ENCODE measurements at regions not wholly inside any gene's neighbourhood (a gene's known extent, or its start where the extent isn't known, plus 50 kb on each side); places are given as distances from the start of the nearest gene placed in this dataset.
"Not testable (repeated sequence)": the region's sequence is repeated elsewhere in the genome, so short reads cannot be mapped to it uniquely, and the experiment has no call there.

- DNase-seq (ENCODE audit: low spot score): no peak
Observed at GRCh38 chr13:76289558-76289957, 596.6 kb downstream of the KCTD12 start.

GRCh38 chr13:76286178-76286577 is 600.0 kb downstream of the KCTD12 start:
- no peak for DNase-seq (ENCODE audit: low spot score)

GRCh38 chr13:76285463-76285862 is 600.7 kb downstream of the KCTD12 start:
- DNase-seq (ENCODE audit: low spot score): no peak

- DNase-seq (ENCODE audit: low spot score): not testable (repeated sequence)
Observed at GRCh38 chr13:76279766-76280165, 606.4 kb downstream of the KCTD12 start.

DNA sequence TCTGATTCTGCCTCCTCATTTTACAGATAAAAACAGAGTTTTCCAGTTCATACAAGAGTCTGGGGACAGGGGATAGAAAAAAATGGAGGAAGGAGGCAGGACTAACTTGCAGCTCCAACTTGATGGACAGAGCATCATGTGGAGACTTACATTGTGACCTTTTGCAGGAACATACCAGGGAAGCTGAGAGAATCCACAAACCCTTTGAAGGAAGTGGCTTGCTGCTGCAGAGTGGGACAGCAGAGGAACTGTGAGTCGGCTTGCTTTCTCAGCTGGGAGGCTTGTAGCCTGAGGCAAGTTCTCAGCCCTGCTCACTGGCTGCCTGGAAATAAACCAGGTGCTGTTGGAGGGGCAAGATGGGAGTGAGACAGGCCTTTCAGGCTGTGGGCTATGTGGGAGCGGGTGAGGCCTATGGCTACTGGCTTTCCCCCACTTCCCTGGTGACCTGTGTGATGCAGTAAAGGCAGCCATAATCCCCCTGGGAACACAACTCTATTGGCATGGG is 614.4 kb downstream of the KCTD12 start:
- no peak for DNase-seq (ENCODE audit: low spot score)

DNA sequence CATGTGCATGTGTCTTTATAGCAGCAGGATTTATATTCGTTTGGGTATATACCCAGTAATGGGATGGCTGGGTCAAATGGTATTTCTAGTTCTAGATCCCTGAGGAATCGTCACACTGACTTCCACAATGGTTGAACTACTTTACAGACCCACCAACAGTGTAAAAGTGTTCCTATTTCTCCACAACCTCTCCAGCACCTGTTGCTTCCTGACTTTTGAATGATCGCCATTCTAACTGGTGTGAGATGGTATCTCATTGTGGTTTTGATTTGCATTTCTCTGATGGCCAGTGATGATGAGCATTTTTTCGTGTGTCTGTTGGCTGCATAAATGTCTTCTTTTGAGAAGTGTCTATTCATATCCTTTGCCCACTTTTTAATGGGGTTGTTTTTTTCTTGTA is 617.9 kb downstream of the KCTD12 start:
- DNase-seq (ENCODE audit: low spot score): not testable (repeated sequence)

- DNase-seq (ENCODE audit: low spot score): no peak
Observed at GRCh38 chr13:76267216-76267615, 619.0 kb downstream of the KCTD12 start.

DNA sequence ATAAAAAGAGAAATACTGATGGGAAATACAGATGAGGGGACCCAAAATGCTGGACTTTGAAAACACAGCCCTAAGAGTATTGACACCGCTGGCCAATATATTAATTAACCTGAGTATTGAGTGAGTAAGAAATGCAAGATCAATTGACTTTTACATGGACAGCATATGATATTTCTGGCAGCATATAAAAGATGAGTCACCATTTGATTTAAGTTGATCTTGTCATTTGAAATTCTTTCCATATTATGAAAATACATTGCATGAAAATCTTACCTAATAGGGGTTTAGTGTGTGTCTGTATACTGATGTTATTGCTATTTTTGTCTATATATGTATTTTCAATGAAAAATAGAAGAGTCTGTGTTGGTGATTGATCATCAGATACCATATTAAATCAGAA is 619.6 kb downstream of the KCTD12 start:
- DNase-seq (ENCODE audit: low spot score): no peak

GRCh38 chr13:76250211-76250610 is 614.1 kb downstream of the LMO7 start:
- DNase-seq (ENCODE audit: low spot score): no peak

DNA sequence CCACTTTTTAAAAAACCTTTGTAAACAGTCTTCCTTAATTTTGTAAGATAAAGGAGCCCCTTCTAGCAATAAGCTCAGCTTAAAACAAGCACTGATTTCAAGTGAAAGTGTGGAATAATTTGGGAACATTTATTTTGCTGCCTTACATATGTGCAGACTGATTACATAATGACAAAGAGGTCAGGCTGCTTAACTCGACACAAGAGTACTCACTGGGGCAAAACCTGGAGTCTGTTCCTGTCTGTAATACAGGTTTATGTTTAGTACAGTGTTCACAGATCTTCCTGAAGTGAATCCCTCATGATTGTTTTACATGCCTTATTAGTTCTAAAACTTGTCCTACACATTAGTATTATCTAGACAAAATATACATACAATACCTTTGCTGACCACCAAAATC is 609.8 kb downstream of the LMO7 start:
- DNase-seq (ENCODE audit: low spot score): no peak

DNA sequence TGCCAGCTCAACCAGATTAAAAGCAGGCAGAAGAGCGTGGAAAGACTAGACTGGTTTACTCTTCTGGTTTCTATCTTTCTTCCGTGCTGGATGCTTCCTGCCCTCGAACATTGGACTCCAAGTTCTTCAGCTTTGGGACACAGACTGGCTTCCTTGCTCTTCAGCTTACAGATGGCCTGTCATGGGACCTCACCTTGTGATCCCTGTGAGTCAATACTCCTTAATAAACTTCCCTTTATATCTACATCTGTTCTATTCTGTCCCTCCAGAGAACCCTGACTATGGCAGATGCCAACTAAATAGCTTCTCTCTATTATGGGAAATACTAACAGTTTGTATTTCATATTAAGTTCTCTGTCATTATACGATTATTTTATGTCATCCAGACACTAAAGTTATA is 609.1 kb downstream of the LMO7 start:
- no peak for DNase-seq (ENCODE audit: low spot score)

- not testable (repeated sequence) for DNase-seq (ENCODE audit: low spot score)
Observed at GRCh38 chr13:76243120-76243519, 607.0 kb downstream of the LMO7 start.

DNA sequence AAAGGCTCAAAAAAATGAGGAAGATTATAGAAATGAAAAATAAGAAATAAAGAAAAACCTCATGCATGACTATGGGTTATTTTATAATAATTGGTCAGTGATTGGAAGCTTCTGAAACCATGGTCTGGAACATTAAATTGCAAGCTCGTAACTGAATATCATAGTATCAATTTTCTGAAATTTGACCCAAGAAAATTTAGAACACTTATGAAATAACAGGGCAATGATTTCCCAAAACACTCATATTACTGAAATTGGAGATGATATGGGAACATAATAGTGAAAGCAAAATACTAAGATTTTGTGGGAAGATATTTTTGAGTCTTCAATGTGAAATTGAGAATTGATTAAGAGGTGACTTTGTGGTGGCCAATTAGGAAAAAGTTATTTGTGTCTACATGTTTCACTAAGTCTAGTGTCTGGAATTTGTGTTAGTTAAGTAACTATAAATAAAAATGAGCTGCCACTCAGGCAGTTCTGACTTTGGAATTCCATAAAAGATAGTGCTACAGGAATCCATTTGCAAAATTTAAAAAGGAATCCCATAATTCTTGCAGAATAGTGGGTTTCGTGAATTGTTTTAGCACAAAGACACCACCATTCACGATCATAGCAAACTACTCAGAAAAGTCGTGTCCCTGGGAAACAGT is 603.0 kb downstream of the LMO7 start:
- DNase-seq (ENCODE audit: low spot score): no peak

DNA sequence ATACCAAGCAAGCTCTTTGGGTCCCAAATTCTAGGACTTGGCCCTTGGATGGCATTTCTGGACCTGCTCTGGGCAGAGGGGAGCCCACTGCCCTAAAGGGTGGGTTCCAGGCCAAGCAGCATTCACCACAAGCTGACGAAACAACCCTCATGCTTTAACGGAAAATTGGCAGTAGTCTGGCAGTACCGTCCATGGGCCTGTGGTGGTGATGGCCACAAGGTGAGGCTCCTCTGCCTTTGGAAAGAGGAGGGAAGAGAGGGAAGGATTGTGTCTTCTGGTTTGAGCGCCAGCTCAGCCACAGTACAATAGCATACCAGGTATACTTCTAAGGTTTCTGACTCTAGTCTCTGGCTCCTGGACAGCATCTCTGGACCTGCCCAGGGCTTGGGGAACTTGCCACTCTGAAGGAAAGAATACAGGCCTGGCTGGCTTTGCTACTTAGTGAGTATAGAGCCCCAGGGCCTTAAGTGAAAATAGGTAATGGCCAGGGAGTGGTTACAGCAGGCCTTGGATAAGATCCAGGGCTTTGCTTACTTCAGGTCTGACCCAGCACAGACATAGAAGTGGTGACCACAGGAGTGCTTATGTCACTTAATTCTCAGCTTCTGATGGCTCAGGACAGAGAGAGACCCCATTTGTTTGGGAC is 595.5 kb downstream of the LMO7 start:
- no peak for DNase-seq (ENCODE audit: low spot score)

DNA sequence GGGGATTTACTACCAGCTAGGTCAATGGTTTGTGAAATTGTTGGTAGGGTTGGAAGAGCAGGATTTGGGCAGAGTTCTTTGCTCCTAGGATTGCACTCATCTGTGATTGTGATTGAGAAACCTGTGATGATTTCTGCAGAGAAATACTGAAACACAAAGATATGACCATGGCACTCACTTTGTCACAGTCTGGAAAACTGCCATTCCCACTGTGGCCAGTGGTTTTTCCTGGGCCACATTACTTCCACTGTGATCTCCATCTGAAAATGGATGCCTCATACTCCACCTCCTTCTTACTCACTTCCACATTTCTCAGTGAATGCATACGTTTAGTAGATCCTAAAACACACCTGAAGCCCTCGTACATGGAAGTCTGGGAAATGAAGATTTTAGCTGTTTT is 593.2 kb downstream of the LMO7 start:
- DNase-seq (ENCODE audit: low spot score): no peak

- DNase-seq (ENCODE audit: low spot score): no peak
Observed at GRCh38 chr13:76226941-76227340, 590.8 kb downstream of the LMO7 start.

DNA sequence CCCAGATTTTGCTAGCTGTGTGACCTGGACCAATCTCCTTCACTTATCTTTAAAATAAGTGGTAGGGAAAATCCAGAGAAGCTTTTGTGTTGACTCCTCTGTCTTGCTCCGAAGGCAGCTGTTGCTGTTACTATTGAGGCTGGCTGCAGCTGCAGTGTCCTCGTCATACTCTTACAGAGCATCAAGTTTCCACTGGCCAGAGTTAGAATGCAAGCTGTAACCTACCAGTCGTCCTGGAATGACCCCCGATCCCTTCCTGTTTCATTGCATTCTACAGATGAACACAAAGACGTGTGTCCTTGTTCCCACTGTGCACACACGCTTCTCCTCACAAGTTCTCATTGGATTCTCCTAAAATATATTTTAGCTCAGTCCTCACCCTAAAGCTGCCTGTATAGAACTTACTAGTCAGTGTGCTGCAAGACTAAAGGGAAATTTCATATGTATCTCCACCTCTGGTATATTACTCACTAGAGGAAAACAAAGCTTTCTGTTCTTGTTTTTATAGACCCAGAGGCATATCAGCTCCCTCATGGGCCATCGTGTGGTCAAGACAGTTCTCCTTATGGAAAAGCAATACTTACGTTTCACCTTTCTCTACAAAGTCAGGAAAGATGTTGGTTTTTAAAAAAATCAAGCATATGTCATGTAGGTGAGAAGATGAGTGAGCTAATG is 589.8 kb downstream of the LMO7 start:
- no peak for DNase-seq (ENCODE audit: low spot score)

- DNase-seq (ENCODE audit: low spot score): no peak
Observed at GRCh38 chr13:76223999-76224398, 587.9 kb downstream of the LMO7 start.

DNA sequence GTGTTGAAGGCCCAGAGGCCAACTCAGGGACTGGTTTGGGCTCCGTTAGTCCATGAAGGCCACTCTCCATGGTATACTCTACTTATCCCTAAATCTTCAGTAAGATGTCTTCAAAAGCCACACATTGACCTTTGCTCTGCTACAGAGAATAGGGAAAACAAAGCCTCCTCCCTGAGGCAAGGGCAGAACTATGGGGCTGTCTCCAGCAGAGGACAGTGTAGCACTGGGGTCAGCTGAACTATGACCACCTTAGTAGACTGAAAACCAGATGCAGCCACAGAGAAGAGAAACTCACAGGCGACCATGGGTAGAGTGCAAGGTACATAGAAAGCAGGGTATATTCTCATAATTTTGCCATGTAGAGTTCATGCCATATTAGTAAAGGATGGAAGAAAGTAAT is 587.4 kb downstream of the LMO7 start:
- DNase-seq (ENCODE audit: low spot score): no peak

- DNase-seq (ENCODE audit: low spot score): no peak
Observed at GRCh38 chr13:76222511-76222910, 586.4 kb downstream of the LMO7 start.

GRCh38 chr13:76216729-76217128 is 580.6 kb downstream of the LMO7 start:
- no peak for DNase-seq (ENCODE audit: low spot score)

DNA sequence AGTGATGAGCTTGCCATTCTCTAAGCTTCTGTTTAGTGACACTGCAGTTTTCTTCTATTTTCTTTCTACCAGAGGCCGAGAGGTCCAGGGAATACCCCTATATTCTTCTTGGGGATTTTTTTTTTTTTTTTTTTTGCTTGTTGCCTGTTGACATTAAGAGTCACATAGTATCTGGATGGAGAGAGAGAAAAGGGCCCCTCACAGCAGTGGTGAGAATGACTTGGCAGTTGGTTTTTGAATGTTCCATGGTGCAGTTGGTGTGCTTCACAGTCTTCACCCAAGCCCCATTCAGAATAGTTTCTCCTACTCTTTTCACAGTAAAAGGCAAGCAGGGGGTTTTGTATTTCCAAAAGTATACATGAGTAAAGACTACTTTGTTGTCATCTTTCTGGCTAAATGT is 577.9 kb downstream of the LMO7 start:
- no peak for DNase-seq (ENCODE audit: low spot score)

- DNase-seq (ENCODE audit: low spot score): no peak
Observed at GRCh38 chr13:76213423-76213904, 577.3 kb downstream of the LMO7 start.

Measured in LoVo (cell line).